SU-DHL-6 (cell line): ENCODE measurements at regions not wholly inside any gene's neighbourhood (a gene's known extent, or its start where the extent isn't known, plus 50 kb on each side); places are given as distances from the start of the nearest gene placed in this dataset.

Experiments
- CTCF ChIP-seq: fragments of 200-600 bp; sonication (generic); IDR thresholded peaks from one replicate; pipeline ENCODE4 v1.5.1; 2017; ENCODE audit warnings: antibody characterized with exemption, mild to moderate bottlenecking, low read length, moderate library complexity; ENCODE audit not compliant: insufficient read depth, poor library complexity, severe bottlenecking
- EZH2phosphoT487 ChIP-seq: fragments of 200-600 bp; sonication (generic), shearing (Covaris generic); conservative IDR thresholded peaks from 2 replicates; pipeline ENCODE4 v1.6.1; 2018; ENCODE audit warnings: mild to moderate bottlenecking, antibody characterized with exemption, low read length, moderate library complexity, mixed read lengths

DNA sequence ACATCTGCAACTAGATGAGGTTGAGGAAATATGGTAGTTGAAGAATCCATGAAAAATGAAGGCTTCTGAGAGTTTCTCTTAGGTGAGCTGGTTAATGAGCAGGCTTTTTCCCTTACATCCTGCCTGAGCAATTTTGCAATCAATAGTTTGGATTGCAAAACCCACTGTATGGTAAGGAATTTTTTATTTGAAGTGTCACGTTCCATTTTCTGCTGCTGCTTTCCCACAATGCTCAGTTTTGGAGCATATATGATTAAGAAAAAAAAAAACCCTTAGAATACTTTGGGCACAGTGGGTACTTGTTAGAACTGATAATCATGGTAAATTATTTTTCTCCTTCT is 144.2 kb downstream of the PCSK1 start:
- TF ChIP-seq CTCF (no peak), EZH2phosphoT487 (no peak)
